ENCODE measurements at regions not wholly inside any gene's neighbourhood (a gene's known extent, or its start where the extent isn't known, plus 50 kb on each side); places are given as distances from the start of the nearest gene placed in this dataset.

- Histone ChIP-seq H3K36me3 (no peaks in the 10 kb centered on the region), H3K27ac (no peak overlapping the region), H3K9me3 (no peaks in the 10 kb centered on the region), H3K4me3 (no peak overlapping the region), H3K27me3 (replicated peaks; ENCODE audit: insufficient read depth) (no peaks in the 10 kb centered on the region), H3K4me1 (replicated peaks) (no peaks in the 10 kb centered on the region)
- no peak for DNase-seq (ENCODE audit: low spot score)
- TF ChIP-seq CTCF (IDR thresholded peaks at IDR 0.05) (no peak), POLR2A (IDR thresholded peaks at IDR 0.05) (no peak), POLR2AphosphoS5 (IDR thresholded peaks at IDR 0.05) (no peak)
- WGBS, result 90% methylated on average over 1 of the region's 1 CpG
- intact Hi-C loops (cut with DNase I), result no loop called here
Observed at GRCh38 chr6:81984599-81984998, 232.1 kb upstream of the TENT5A start.

GRCh38 chr6:81981812-81982211, 229.3 kb upstream of the TENT5A start:
- Histone ChIP-seq H3K4me3 (no peak overlapping the region), H3K4me1 (replicated peaks) (no peaks in the 10 kb centered on the region), H3K9me3 (no peaks in the 10 kb centered on the region), H3K27ac (no peak overlapping the region), H3K27me3 (replicated peaks; ENCODE audit: insufficient read depth) (no peaks in the 10 kb centered on the region), H3K36me3 (no peaks in the 10 kb centered on the region)
- DNase-seq (ENCODE audit: low spot score), result no peak
- intact Hi-C loops (cut with DNase I), result no loop called here
- TF ChIP-seq CTCF (IDR thresholded peaks at IDR 0.05), result no peak
- TF ChIP-seq POLR2AphosphoS5 (IDR thresholded peaks at IDR 0.05), result no peak
- TF ChIP-seq POLR2A (IDR thresholded peaks at IDR 0.05), result no peak
- 55% methylated on average over 1 of the region's 1 CpG for WGBS

- TF ChIP-seq POLR2AphosphoS5 (IDR thresholded peaks at IDR 0.05) (no peak), POLR2A (IDR thresholded peaks at IDR 0.05) (no peak), CTCF (IDR thresholded peaks at IDR 0.05) (no peak)
- Histone ChIP-seq H3K4me1 (replicated peaks) (no peaks in the 10 kb centered on the region), H3K4me3 (no peak overlapping the region), H3K9me3 (no peaks in the 10 kb centered on the region), H3K27me3 (replicated peaks; ENCODE audit: insufficient read depth) (no peaks in the 10 kb centered on the region), H3K36me3 (no peaks in the 10 kb centered on the region), H3K27ac (no peak overlapping the region)
- 86% methylated on average over 1 of the region's 1 CpG for WGBS
- intact Hi-C loops (cut with DNase I), result no loop called here
- no peak for DNase-seq (ENCODE audit: low spot score)
Observed at GRCh38 chr6:81979767-81980166, 227.3 kb upstream of the TENT5A start.

DNA sequence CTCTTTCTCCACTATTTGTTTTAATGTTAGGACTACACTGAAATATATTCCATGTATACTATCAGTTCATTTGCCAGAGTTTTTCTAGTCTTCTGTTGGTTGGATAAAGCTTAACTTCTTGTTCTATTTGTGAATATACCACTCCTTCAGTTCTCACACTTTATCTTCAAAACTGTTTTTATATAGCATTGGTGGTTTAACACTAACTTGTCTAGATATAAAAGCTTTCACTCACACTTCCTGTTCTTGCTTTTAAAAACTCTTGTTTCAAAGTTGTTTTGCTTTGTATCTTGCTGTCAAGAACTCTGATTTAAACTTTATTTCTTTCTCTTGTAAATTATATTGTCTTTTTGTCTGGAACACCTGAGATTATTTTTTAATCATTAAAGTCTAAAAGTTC, 226.8 kb upstream of the TENT5A start:
- no peaks in the 10 kb centered on the region for H3K9me3 ChIP-seq
- intact Hi-C loops (cut with DNase I), result no loop called here
- no peak overlapping the region for H3K27ac ChIP-seq
- TF ChIP-seq CTCF (IDR thresholded peaks at IDR 0.05), result no peak
- TF ChIP-seq POLR2A (IDR thresholded peaks at IDR 0.05), result no peak
- no peak for TF ChIP-seq POLR2AphosphoS5 (IDR thresholded peaks at IDR 0.05)
- no peaks in the 10 kb centered on the region for H3K27me3 ChIP-seq (replicated peaks; ENCODE audit: insufficient read depth)
- DNase-seq (ENCODE audit: low spot score), result no peak
- H3K36me3 ChIP-seq, result no peaks in the 10 kb centered on the region
- H3K4me3 ChIP-seq, result no peak overlapping the region
- no peaks in the 10 kb centered on the region for H3K4me1 ChIP-seq (replicated peaks)

- no peak overlapping the region for H3K4me3 ChIP-seq
- H3K27me3 ChIP-seq (replicated peaks; ENCODE audit: insufficient read depth), result no peaks in the 10 kb centered on the region
- H3K9me3 ChIP-seq, result no peaks in the 10 kb centered on the region
- no peaks in the 10 kb centered on the region for H3K36me3 ChIP-seq
- 77% methylated on average over 3 of the region's 3 CpGs for WGBS
- intact Hi-C loops (cut with DNase I), result no loop called here
- no peak for DNase-seq (ENCODE audit: low spot score)
- TF ChIP-seq POLR2A (IDR thresholded peaks at IDR 0.05) (no peak), CTCF (IDR thresholded peaks at IDR 0.05) (no peak), POLR2AphosphoS5 (IDR thresholded peaks at IDR 0.05) (no peak)
- H3K27ac ChIP-seq, result no peak overlapping the region
- no peaks in the 10 kb centered on the region for H3K4me1 ChIP-seq (replicated peaks)
Observed at GRCh38 chr6:81978230-81978629, 225.7 kb upstream of the TENT5A start.

Data from prostate gland (tissue), 2 donors.